Activated T-helper 1 cell treated with Interleukin-2 at 50 U/mL for 16 hours (primary cell): ENCODE measurements at regions not wholly inside any gene's neighbourhood (a gene's known extent, or its start where the extent isn't known, plus 50 kb on each side); places are given as distances from the start of the nearest gene placed in this dataset.

Experiments
- DNase-seq: peaks from one replicate; pipeline ENCODE4 v3.0.0-alpha.2; 2020; ENCODE audit warnings: low read depth

DNA sequence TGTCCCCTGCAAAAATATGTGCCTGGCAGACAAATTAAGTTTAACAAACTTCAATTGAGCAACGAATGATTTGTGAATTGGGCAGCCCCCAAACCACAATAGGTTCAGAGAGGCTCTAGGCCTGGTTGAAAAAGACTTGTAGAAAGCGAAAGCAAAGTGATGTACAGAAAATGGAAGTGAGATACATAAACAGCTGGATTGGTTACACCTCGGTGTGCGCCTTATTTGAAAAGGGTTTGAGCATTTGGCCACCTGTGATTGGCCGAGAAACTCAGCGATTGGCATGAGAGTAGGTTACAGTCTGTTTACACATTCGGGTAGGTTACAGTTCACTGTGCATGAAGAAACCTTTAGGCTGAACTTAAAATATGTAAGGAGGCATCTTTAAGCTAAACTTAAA, 136.9 kb downstream of the CD83 start:
- DNase-seq: no peak

DNA sequence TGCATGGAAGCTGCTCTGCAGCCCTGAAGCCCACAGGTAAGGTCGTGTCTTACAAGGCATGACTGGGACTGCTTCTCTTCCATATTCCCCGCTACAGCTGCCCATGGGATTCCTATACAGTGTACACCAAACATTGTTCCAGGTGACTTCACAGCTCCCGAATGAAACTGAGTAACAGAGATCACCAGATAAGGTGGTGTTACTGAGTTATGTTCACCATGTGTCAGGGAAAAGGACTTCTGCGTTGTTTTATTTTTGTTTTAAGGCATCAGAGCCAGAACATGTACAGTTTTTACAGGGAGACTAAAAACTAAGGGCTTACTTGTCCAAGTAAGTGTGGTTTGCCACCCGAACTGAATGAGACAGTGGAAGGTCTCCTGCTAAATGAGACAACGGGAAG, 138.3 kb downstream of the CD83 start:
- DNase-seq: no peak

DNA sequence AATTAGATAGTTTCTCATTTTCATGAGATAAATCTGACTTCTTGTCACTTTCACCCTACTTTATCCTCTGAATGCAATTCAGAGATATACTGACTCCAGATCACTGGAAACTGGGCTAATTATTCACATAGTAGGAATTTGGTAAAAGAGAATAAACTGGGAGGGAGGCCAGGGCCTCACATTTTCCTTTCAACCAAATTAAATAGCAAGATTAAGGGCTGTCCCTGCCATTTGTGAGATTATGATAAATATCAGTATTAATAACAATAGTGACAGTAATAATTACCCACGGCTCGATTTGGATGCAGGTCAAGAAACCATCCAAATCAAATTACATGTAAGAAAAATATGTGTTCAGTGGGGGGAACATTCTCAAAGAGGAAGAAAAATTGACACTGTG, 140.5 kb downstream of the CD83 start:
- DNase-seq: no peak

DNA sequence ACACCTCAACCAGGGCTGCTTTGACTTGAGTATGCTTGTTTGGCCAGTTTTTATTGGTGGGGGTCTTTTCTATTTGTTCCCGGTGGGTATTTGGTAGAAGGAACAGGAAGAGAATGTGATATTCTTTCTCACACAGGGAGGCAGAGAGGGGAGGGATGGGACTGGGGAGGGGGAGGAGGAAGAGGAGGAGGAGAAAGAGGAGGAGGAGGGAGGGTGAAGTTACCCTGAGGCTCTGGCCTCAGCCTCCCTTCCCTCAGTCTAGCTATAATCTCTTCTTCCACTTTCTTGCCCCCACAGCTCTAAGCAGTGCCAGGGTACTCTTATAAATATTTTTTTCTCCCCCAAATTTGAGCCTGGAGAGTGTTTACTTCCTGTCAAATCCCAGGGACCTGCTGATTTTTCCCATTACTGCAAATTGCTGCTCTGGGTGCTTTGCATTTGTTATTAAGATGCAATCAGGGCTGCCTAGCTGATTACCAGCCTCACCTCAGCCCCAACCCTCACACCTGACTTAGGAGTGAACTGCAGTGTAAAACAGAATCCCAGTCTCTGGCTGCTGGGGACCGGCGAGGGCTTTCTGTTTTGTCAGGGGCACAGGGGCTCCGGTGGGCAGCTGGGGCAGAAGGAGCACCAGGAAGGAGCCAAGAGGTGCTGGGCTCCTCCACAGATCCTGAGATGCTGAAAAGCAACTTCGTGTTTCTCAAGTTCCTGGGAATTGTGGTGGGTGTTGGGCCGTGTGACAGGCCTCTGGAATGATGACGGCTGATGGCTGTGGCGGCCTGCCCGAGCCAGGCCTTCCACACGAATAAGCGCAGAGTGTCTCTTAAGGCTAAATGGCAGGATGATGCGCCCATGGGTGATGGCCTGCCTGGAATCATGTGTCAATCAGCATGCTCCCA, 141.4 kb downstream of the CD83 start:
- DNase-seq: no peak

DNA sequence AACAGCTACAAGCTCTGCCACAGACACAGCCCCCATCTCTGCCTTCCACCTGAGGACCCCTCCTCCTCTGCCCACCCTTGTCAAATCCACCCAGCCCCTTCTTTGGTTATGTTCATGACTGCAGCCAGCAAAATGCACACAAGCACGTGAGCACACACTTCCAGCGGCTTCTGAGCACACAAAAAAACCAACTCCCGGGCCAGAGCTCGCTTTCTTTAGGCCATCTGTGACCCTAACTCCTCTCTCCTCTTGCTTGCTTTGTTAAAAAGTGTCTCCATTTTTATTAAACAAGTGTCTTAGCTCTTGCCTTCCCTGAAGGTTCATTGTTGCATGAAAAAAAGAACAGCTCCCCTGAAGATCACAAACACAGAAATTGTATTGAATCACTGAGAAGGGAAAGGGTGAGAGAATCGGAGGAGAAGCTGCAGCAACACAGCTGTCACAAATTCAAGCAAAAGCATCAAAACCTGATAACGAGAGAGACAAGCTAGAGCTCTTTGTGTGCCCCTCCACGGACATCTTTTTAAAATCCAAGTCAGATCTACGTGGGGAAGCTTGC, 142.1 kb downstream of the CD83 start:
- no peak for DNase-seq

DNA sequence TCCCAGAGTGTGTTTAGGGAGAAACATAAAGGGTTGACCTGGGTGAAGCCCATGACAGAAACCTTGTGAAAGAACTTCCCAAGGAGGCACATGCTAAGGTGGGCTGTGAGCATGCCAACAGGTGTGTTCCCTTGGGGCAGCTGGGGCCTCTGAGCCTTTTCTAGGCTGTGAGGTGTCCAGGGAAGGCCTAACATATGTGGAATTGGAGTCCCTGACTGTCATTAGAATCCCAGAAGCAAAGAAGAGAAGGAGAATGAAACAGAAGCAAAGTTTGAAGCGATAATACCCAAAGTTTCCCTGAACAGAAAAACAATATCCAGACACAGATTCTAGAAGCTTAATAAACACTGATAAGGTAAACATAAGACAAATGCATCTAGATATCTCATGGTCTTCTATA, 143.3 kb downstream of the CD83 start:
- no peak for DNase-seq

DNA sequence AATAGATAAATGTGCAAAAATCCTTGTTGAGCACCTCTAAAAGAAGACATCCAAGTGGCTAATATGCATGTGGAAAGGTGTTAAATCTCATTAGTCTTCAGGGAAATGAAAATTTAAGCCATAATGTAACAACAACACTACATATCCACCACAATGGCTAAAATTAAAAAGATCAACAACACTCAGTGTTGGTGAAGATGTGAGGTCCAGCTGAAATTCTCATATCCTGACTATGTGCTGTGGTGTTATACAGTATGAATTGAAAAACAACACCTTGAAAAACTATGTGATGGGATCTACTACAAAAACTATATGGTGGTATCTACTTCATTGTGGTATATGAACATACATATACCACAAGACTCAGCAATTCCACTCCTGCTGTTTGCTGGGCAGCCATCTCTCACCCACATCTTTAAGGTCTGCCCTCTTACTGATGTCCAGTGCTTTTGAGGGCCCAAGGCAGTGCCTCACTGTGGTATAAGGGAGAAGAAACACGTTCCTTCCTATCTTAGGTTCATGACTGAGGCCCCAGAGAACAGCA, 146.4 kb downstream of the CD83 start:
- no peak for DNase-seq

DNA sequence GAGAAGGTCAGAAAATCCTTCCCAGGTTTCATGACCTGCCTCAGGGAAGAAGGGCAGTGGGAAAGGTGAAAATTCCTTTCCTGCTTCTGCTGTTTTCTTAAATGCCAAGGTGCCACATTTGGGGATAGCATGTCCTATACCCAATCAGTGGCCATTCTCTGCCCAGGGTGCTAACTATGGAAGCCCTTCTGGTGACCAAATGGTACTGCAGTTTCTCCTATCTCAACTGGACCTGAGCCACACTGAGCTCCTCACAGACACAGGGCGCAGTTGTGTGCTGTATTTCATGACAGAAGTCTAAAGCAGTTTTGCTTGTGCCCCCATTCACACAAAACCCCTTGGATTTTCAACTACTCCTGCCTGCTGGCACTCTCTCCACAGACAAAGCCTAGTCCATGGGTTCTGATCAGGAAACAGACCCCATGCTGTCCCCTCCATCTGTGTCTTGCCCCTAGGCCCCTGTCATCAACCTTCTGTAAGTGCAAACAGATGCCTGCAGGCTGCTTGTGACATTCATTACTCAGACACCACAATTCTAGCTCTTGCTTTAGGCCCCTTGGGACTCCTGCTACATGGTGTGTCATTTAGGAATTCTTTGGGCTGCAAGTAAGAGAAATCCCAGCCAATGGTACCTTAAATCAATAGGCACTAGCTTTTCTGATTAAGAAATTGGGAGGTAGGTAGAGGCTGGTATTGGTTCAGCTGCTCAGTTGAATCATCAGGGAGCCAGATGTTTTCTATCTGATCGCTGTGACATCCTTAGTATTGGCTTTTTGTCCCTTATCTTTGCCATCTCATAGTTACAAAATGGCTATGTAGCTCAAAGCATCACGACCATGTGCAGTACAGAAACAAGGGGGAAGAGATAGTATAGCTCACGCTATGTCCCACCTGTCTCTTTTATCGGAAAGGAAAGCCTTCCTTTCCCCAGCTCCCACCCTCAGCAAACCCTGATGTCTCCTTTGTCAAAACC, 147.8 kb downstream of the CD83 start:
- no peak for DNase-seq

DNA sequence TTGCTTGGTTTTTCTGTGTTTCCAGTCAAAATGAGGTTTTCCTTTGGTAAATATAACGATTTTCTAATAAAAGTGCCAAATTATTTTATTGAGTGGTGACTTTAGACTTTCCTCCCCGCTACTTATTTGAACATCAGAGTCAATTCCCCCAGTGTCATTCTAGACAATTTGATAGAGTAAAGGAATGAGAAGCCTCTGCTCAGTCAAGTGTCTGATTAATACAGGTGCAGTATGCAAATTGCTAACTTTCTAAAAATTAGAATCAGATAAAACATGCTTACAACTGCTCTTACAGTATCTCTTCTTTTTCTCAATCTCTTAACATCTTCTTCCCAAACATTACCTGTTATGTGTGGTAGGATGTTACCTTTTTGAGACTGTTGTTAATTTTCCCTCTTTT, 148.7 kb downstream of the CD83 start:
- DNase-seq: no peak

DNA sequence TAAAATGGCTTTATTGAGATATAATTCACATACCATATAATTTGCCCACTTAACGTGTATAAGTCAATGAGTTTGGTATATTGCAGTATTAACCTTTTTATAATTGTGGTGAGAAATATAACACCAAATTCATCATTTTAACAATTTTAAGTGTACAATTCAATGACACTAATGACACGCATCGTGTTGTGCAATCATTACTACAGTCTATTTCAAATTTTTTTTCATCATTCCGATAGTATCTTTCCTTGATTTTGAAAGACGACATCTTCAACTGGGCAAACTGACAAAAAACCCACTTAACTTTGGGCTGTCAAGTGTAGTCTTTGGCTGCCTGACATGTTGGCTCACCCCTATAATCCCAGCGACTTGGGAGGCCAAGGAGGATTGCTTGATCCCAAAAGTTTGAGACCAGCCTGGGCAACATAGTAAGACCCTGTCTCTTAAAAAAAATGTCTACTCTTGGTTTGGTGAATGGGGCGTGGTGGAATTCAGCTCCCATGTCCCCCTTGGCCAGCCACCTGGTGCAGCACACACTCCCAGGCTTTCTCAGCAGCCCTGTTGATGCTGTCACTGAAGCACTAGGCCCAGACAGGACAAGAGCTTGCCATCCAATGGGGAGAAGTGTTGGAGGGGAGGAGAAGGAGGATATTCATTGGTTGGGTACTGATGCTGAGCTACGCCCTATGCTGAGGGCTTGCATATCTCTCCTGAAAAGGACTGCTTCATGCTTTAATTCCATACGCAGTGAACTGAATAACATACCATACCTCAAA, 150.5 kb downstream of the CD83 start:
- DNase-seq: no peak

DNA sequence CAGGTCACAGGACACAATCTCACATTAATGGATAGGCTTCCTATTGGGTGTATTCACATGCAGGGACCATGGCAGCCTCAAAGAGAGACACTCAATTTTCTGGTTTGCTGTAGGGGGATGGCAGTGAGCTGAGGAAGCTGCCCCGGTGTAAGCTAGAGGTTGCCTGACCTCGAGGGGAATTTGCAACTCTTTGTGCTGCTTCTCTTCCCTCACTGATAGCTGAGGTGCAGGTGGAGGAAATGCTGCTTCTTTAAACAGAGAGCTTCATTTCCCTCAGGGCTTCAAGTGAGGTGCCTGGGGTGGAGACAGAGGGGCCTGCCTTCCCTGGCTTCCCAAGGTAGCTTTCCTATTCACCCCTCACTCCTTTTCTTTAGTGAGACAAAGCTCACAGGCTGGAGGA, 151.9 kb downstream of the CD83 start:
- DNase-seq: no peak

DNA sequence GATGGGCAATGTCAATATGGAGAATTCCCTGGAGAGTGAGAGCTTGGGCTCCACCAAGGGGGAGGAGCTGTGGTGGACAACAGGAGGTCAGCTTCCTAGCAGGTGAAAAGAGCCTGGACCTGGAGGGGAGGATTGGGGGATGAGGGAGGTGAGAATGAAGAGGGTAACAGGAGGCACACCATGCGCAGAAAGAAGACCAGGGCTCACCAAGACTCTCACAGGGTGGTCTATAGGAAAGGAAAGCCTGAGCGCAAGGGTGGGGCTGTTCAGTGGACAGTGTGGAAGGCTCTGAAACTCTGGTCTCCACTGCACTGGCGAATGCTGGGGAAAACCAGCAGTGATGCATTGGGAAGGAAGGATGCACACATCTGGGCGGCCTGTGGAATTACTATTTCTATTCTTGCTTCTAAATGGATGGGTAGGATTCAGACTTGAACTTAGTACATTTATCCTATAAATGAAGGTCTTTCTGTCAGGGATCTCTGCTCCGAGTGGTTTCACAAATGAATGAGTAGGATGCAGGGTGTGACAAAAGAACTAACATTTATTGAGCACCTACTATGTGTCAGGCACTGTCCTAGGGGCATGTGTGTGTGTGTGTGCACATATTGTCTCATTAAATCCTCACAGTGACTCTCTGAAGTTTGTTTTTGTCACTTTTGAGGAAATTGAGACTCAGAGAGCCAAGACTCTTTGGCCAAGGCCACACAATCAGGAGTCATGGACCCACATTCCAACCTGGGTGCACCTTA, 152.7 kb downstream of the CD83 start:
- no peak for DNase-seq

DNA sequence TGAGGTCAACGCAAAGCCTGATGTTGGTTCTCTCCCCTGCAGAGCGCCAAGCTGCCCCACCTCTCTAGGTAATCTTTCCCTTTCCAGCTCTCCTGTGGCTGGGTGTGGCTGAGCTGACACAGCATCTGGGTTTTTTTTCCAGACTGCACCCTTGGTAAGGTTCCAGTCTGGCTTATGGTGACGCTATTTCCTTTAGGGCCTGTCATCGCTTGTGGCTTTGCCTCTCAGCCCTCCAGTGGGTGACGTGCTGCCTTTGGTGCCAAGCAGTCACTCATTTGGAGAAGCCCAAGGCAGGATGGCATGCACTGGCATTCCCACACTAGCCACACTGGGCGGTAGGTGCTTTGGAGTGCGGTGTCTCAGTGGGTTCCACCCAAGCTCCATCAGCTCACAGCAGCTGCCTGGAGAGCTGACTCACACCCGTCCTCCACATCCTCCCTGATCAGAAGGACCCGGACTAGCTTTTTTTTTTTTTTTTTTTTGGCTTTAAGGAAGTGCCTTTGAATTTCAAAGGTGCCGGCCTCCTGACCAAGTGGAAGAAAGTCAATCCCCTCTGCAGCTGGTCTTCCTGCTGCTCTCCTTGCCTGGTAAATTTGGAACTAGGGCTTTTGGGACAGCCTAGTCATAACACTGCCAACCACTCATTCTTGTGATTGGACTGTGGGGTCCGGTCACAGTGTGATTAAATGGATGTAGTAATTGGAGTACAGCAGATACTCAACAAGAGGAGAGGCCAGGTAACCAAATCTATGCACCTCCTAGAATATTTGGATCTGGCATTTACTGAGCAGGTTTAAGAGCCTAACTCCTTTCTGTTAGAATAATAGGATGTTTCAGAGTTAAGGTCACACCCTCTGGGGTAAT, 153.6 kb downstream of the CD83 start:
- DNase-seq: peak; percentile 10

DNA sequence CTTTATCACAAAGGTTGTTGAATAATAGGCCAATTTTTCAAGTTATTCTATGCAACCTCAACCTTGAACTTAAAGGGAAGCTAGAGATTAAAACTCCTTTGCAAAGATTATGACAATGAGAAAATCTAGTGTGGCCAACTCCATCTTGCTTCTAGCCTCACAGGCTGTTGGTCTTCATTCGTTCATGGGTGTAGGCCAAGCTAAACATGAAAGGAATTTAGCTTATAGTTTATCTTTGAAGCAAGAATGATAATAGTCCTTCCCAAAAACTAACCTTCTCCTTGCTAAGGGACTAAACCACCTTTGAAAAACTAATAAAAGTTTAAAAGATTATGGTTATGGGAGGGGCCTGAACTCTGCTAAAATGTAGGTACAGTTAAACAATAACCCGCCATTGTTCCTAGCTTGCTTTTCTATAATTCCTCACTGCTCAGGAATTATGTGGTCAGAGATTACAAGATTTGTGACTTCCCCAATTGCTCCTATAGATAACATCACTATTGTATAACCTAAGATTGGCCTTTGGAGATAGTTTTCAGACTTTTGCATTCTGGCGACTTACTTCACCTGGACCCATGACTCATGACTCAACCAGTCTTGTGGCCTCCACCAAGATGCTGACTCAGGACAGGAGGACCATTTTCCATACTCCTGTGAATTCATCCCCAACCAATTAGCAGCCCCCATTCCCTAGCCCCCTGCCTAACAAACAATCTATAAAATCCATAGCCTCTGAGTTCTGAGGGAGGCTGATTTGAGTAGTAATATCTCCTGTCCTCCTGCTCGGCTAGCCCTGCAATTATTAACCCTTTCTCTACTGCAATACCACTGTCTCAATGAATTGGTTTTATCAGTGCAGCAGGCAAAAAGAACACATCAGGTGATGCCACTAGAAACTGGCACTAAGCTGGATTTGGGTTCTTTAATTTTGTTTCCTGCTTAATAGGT, 154.5 kb downstream of the CD83 start:
- DNase-seq: no peak

DNA sequence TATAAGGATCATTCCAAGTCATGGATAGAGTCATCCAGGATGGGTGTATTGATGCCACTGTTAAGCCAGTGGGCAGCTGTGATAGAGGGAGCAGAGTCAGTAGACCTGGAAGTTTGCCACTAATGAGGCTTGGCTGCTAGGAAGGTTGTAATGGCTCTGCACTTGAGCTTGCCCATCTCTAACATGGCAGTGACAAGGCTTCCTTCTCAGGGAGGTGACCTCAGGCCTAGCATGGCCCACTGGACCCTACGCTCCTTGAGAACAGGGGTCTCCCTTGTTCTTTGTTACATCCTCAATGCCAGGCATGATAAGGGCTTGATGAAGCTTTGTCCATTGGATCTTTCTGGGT, 155.1 kb downstream of the CD83 start:
- no peak for DNase-seq

DNA sequence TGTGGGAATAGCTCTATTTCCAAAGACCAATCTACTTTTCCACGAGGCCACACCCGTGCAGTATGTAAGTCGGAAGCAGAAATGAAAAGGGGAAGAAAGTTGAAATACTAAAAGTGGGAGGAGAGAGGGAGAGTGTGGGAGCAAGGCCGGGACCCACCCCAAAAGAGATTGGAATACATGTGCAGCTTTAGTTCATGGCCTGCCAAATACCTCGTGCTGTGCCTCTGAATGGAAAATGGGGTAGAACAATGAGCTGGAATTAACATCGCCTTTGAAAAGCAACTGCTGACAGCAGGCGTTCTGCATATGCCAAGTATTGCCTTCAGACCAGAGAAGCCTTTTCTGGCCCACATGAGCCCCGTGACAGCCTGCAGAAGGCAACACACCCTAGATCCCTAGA, 155.6 kb downstream of the CD83 start:
- no peak for DNase-seq

DNA sequence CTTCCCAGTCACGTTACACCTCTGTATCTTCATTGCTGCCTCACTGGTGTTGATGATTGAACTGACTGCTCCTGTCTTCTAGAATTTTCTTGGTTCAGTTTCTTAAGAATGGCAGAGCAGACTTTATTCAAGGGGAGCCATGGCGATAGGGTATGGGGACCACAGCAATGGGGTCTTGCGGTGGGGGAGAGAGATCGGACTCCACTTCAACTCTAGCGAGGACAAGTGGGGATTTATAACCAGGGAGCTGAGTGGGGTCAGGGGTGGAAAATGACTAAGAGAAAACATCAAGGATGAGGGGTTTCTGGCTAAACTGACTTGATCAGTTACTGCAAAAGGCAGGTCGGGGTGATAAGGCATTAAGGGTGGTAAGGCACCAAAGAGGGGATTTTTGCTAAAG, 156.4 kb downstream of the CD83 start:
- no peak for DNase-seq

DNA sequence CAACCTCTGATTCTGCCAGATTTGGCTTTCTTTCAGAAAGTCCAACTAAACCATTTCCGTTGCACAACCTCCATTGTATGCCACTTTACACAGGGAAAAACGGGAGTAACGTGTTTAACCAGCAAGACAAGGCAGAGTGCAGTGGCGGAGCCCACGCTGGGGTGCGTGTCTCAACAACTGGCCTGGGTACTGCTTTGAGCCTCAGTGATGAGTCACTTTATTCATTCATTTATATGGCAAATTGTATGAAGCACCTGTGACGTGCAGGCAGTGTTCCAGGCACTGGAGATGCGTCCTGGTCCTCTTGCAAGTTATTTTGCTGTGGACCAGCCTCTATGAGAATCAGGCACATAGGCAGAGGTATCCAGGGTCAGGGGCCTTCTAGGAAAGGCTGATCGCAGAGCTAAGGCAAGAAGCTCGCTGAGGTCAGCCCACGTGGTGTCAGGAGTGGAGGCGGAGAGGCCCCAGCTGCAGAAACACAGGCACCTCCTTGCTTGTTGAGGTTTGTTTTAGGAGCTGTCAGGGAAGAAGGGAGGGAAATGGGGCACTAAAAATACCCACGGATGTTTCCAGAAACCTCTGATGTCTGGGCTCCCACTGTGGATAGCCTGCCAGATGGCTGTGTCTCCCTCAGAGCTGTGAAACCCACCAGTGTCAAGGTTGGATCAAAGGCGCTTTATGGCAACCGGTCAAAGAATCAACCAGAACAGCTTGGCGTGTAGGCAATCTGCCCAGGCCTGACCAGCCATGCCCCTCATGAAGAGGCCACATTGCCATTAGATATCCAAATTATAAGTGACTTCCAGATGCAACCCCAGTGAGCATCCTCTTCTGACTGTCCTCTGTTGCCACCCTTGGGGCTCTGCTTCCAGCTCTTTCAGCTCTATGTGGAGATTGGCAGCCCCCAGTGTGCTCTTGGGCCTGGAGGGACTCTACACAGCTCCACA, 157.2 kb downstream of the CD83 start:
- no peak for DNase-seq
